ENCODE measurements at regions not wholly inside any gene's neighbourhood (a gene's known extent, or its start where the extent isn't known, plus 50 kb on each side); places are given as distances from the start of the nearest gene placed in this dataset.

GRCh38 chr10:128697437-128697836 is 571.2 kb upstream of the MKI67 start:
- H3K27ac ChIP-seq (ENCODE audit: low read depth, low read length): no peak overlapping the region
- no peaks in the 10 kb centered on the region for H3K79me2 ChIP-seq (ENCODE audit: insufficient read depth, low read length)
- ChIA-PET RAD21 (ENCODE audit: low non-redundant PET in 1 of 2, low total read pairs in 2 of 2, uncharacterized antibody in 2 of 2, unreplicated experiment in 2 of 2) (no interaction called here), CTCF (no interaction called here), POLR2A (no interaction called here)
- no peaks in the 10 kb centered on the region for H3K9me3 ChIP-seq (ENCODE audit: control insufficient read depth in 1 of 2, insufficient read depth in 1 of 2, low read depth in 1 of 2, low read length in 2 of 2)
- DNase-seq (ENCODE audit: low read depth, low spot score) (no peak), ATAC-seq (0 out of 2 replicates have a peak, but pooled peaks have one; percentile 11)
- H3K36me3 ChIP-seq (ENCODE audit: control insufficient read depth in 1 of 2, insufficient read depth in 2 of 2, low read length in 2 of 2): no peaks in the 10 kb centered on the region; a peak in 1 of 4 replicates
- H3K4me3 ChIP-seq (replicated peaks in 1 of 2; ENCODE audit: low read depth in 1 of 2, low read length in 2 of 2): no peak overlapping the region
- BruUV-seq (replicated peaks): no TSS peak
- H3K9me2 ChIP-seq (ENCODE audit: insufficient read depth): no peaks in the 10 kb centered on the region
- H4K20me1 ChIP-seq (ENCODE audit: insufficient read depth): no peaks in the 10 kb centered on the region; the same call in 1 of the 2 replicates
- intact Hi-C loops (cut with micrococcal nuclease): no loop called here
- H3K27me3 ChIP-seq (ENCODE audit: insufficient read depth, low read length): peaks cover 88% of the 10 kb centered on the region
- H3K4me1 ChIP-seq (ENCODE audit: control insufficient read depth in 1 of 2, insufficient read depth in 2 of 2, low read length in 2 of 2): no peaks in the 10 kb centered on the region
- no peak for TF ChIP-seq POLR2AphosphoS5 (IDR thresholded peaks at IDR 0.05; ENCODE audit: low read depth, low read length)
- TF ChIP-seq EGR1 (IDR thresholded peaks at IDR 0.05; ENCODE audit: low read depth): no peak
- TF ChIP-seq FOSL1 (IDR thresholded peaks at IDR 0.05; ENCODE audit: low read depth): no peak
- no peak for TF ChIP-seq TCF7L2 (IDR thresholded peaks at IDR 0.05; ENCODE audit: borderline replicate concordance, extremely low read depth, insufficient read depth, insufficient read length)
- no peak for TF ChIP-seq ZBTB33 (IDR thresholded peaks at IDR 0.05; ENCODE audit: extremely low read depth, insufficient replicate concordance, low read length)
- no peak for TF ChIP-seq RAD21 (IDR thresholded peaks at IDR 0.05; ENCODE audit: low read depth)
- TF ChIP-seq ATF3 (IDR thresholded peaks at IDR 0.05): no peak
- no peak for TF ChIP-seq CBX3 (IDR thresholded peaks at IDR 0.05; ENCODE audit: low read depth)
- no peak for TF ChIP-seq EZH2phosphoT487 (IDR thresholded peaks at IDR 0.05; ENCODE audit: borderline replicate concordance)
- no peak for TF ChIP-seq YY1 (IDR thresholded peaks at IDR 0.05; ENCODE audit: extremely low read depth, insufficient replicate concordance, low read depth, low read length)
- no peak for TF ChIP-seq EZH2 (IDR thresholded peaks at IDR 0.05)
- no peak for TF ChIP-seq REST (IDR thresholded peaks at IDR 0.05; ENCODE audit: low read depth)
- TF ChIP-seq JUND (IDR thresholded peaks at IDR 0.05): no peak
- no peak for TF ChIP-seq SIN3A (IDR thresholded peaks at IDR 0.05; ENCODE audit: low read depth)
- TF ChIP-seq CTCF (IDR thresholded peaks at IDR 0.05 in 2 of 3, conservative IDR thresholded peaks at IDR 0.05 in 1 of 3; ENCODE audit: borderline replicate concordance in 1 of 3, insufficient read depth in 1 of 3, low read depth in 2 of 3, low read length in 2 of 3): no peak
- no peak for TF ChIP-seq ZFX (IDR thresholded peaks at IDR 0.05)
- no peak overlapping the region for H3K4me2 ChIP-seq (ENCODE audit: low read length)
- H3K9ac ChIP-seq (ENCODE audit: low read length): no peak overlapping the region
- no peak overlapping the region for H2AFZ ChIP-seq (ENCODE audit: low read depth, low read length, poor library complexity, severe bottlenecking)
